Nephron (organoid): ENCODE measurements at regions not wholly inside any gene's neighbourhood (a gene's known extent, or its start where the extent isn't known, plus 50 kb on each side); places are given as distances from the start of the nearest gene placed in this dataset.
A peak's percentile ranks its signal among the peaks of the same experiment; 100 is the strongest.
"Not testable (repeated sequence)": the region's sequence is repeated elsewhere in the genome, so short reads cannot be mapped to it uniquely, and the experiment has no call there.

ENCODE experiments used
- H3K27ac Mint-ChIP-seq, 3 experiments: 2 replicates each; pipeline ENCODE4 v1.8.0; 2020; ENCODE audit warnings: mixed read lengths in 3 of 3, mild to moderate bottlenecking in 2 of 3, moderate library complexity in 1 of 3
- H3K27me3 Mint-ChIP-seq: 2 replicates; pipeline ENCODE4 v1.8.0; 2021; ENCODE audit warnings: low read depth, mild to moderate bottlenecking, moderate library complexity, mixed read lengths
- H3K36me3 Mint-ChIP-seq: 2 replicates; pipeline ENCODE4 v1.8.0; 2020; ENCODE audit warnings: low read depth, mixed read lengths
- H3K4me1 Mint-ChIP-seq: 2 replicates; pipeline ENCODE4 v1.8.0; 2020; ENCODE audit warnings: mixed read lengths
- H3K4me3 Mint-ChIP-seq, 3 experiments: 2 replicates each; pipeline ENCODE4 v1.8.0; 2020; ENCODE audit warnings: mild to moderate bottlenecking in 3 of 3, mixed read lengths in 3 of 3, moderate library complexity in 2 of 3
- H3K9me3 Mint-ChIP-seq: 2 replicates; pipeline ENCODE4 v1.8.0; 2020; ENCODE audit warnings: mixed read lengths
- TF ChIP-seq, protein P1 (sequence below), 3 experiments: fragments of 200-600 bp; sonication (generic); IDR thresholded peaks; one replicate each; pipeline ENCODE4 v1.5.0; 2021; ENCODE audit warnings: antibody characterized with exemption in 3 of 3; ENCODE audit not compliant: unreplicated experiment in 3 of 3

DNA sequence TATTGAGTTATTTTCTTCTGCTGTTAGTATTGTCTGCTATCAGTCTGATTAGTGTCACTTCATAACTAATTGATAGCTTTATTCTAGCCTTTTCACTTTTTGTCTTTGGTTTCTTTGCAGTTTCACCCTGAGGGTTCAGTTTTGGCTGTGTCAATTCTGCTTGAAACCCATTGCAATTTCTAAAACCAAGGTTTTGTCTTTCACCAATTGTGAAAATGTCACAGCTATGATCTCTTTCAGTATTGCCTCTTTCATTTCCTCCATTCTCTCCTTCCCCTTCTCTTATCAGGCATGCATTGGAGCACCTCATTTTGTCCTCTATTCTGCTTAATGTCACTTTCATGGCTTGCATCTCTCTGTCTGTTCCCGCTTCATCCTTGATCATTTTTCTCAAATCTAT, 248.1 kb downstream of the YTHDC2 start:
- Mint-ChIP-seq H3K4me1 (no peaks in the 10 kb centered on the region), H3K36me3 (no peaks in the 10 kb centered on the region), H3K27ac (no peak overlapping the region), H3K9me3 (peaks cover 12% of the 10 kb centered on the region), H3K4me3 (no peak overlapping the region), H3K27me3 (no peaks in the 10 kb centered on the region)
- TF ChIP-seq, protein P1, sequence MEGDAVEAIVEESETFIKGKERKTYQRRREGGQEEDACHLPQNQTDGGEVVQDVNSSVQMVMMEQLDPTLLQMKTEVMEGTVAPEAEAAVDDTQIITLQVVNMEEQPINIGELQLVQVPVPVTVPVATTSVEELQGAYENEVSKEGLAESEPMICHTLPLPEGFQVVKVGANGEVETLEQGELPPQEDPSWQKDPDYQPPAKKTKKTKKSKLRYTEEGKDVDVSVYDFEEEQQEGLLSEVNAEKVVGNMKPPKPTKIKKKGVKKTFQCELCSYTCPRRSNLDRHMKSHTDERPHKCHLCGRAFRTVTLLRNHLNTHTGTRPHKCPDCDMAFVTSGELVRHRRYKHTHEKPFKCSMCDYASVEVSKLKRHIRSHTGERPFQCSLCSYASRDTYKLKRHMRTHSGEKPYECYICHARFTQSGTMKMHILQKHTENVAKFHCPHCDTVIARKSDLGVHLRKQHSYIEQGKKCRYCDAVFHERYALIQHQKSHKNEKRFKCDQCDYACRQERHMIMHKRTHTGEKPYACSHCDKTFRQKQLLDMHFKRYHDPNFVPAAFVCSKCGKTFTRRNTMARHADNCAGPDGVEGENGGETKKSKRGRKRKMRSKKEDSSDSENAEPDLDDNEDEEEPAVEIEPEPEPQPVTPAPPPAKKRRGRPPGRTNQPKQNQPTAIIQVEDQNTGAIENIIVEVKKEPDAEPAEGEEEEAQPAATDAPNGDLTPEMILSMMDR (IDR thresholded peaks at IDR 0.05; ENCODE audit: unreplicated experiment in 3 of 3): no peak

DNA sequence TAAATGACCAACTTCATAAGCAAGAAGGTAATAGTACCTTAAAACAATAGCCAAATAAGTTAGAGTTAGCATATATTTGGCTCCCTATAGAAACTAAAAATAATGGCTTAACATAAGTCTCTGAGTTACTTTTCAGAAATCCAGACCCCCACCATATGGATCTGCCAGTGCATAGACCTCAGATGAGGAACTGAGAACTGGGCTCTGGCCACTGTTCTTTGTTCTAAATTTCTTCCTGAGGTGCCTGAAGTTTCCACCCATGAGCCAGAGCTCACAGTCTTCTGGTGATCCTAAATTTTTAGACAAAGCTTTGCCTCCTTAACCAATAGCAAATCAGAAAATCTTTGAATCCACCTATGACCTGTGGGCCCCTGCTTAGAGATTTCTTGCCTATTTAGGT, 250.9 kb downstream of the YTHDC2 start:
- TF ChIP-seq, protein P1 (IDR thresholded peaks at IDR 0.05; ENCODE audit: unreplicated experiment in 3 of 3): no peak
- H3K27ac Mint-ChIP-seq: no peak overlapping the region
- no peak overlapping the region for H3K4me3 Mint-ChIP-seq
- no peaks in the 10 kb centered on the region for H3K4me1 Mint-ChIP-seq
- peaks cover 24% of the 10 kb centered on the region for H3K9me3 Mint-ChIP-seq
- H3K36me3 Mint-ChIP-seq: no peaks in the 10 kb centered on the region
- H3K27me3 Mint-ChIP-seq: no peaks in the 10 kb centered on the region

GRCh38 chr5:113766827-113767226, 253.3 kb downstream of the YTHDC2 start:
- H3K4me1 Mint-ChIP-seq, H3K4me3 Mint-ChIP-seq, H3K27me3 Mint-ChIP-seq, H3K27ac Mint-ChIP-seq, H3K36me3 Mint-ChIP-seq: not testable (repeated sequence)
- H3K9me3 Mint-ChIP-seq: peaks cover 24% of the 10 kb centered on the region

GRCh38 chr5:113770648-113771047, 257.2 kb downstream of the YTHDC2 start:
- H3K4me1 Mint-ChIP-seq: peaks cover 5% of the 10 kb centered on the region
- no peak overlapping the region for H3K27ac Mint-ChIP-seq
- no peaks in the 10 kb centered on the region for H3K27me3 Mint-ChIP-seq
- no peaks in the 10 kb centered on the region for H3K36me3 Mint-ChIP-seq
- H3K9me3 Mint-ChIP-seq: peaks cover 20% of the 10 kb centered on the region
- TF ChIP-seq, protein P1 (IDR thresholded peaks at IDR 0.05; ENCODE audit: unreplicated experiment in 3 of 3): no peak
- no peak overlapping the region for H3K4me3 Mint-ChIP-seq

DNA sequence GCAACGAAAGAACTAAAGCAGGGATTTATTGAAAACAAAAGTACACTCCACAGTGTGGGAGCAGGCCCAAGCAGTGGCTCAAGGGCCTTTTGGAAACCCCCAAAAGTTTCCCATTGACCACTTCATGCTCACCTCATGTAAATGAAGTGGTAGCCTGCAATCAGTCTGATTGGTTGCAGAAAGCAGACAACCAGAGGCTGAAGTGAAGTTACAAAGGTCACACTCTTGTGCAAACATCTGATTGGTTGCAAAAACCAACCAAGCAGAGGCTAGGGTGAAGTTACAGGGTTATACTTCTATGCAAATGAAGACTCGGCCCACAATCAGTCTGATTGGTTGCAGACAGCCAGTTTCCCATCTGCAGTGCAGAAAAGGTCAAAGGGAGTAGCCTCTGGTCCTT, 258.0 kb downstream of the YTHDC2 start:
- Mint-ChIP-seq H3K27me3 (no peaks in the 10 kb centered on the region), H3K27ac (no peak overlapping the region), H3K36me3 (no peaks in the 10 kb centered on the region), H3K4me1 (peaks cover 6% of the 10 kb centered on the region), H3K9me3 (peaks cover 13% of the 10 kb centered on the region), H3K4me3 (no peak overlapping the region)
- TF ChIP-seq, protein P1 (IDR thresholded peaks at IDR 0.05; ENCODE audit: unreplicated experiment in 3 of 3): no peak

- Mint-ChIP-seq H3K9me3 (peaks cover 3% of the 10 kb centered on the region), H3K27me3 (no peaks in the 10 kb centered on the region), H3K27ac (peak overlapping the region in 1 of 3 experiments; percentile 64), H3K36me3 (no peaks in the 10 kb centered on the region), H3K4me3 (no peak overlapping the region), H3K4me1 (peaks cover 11% of the 10 kb centered on the region)
- TF ChIP-seq, protein P1 (IDR thresholded peaks at IDR 0.05; ENCODE audit: unreplicated experiment in 3 of 3): no peak
These were observed 262.7 kb downstream of the YTHDC2 start for GRCh38 chr5:113776168-113776567.
